HepG2 (cell line): ENCODE measurements at regions not wholly inside any gene's neighbourhood (a gene's known extent, or its start where the extent isn't known, plus 50 kb on each side); places are given as distances from the start of the nearest gene placed in this dataset.

Experiments
- FOSL1 ChIP-seq: sonication (generic); formaldehyde crosslinking; IDR thresholded peaks from 2 replicates; pipeline ENCODE4 v1.9.0; 2021; ENCODE audit warnings: missing genetic modification reagents, borderline replicate concordance
- FOXA3 ChIP-seq: IDR thresholded peaks from 2 replicates; pipeline ENCODE4 v1.6.1; 2016; ENCODE audit warnings: missing genetic modification reagents, missing compliant biosample characterization
- FOXO1 ChIP-seq: sonication (generic); formaldehyde crosslinking; IDR thresholded peaks from 2 replicates; pipeline ENCODE4 v1.4.0; 2020; ENCODE audit warnings: missing genetic modification reagents
- FOXP1 ChIP-seq, 2 experiments: fragments of 450-650 bp in 1 of 2; IDR thresholded peaks; 2 replicates each; pipeline ENCODE4 v1.6.1; 2017 to 2018; ENCODE audit warnings: antibody characterized with exemption in 1 of 2
- HMGXB3 ChIP-seq: sonication (generic); formaldehyde crosslinking; IDR thresholded peaks from 2 replicates; pipeline ENCODE4 v1.4.0; 2020; ENCODE audit warnings: missing genetic modification reagents, borderline replicate concordance
- HNF1A ChIP-seq, 2 experiments: sonication (generic) in 1 of 2; formaldehyde crosslinking in 1 of 2; IDR thresholded peaks; 2 replicates each; pipeline versions ENCODE4 v1.4.0 to v1.6.1; 2016 to 2020; ENCODE audit warnings: borderline replicate concordance in 1 of 2, low read depth in 1 of 2, mild to moderate bottlenecking in 1 of 2, missing genetic modification reagents in 1 of 2
- JUND ChIP-seq: sonication (generic); formaldehyde crosslinking; IDR thresholded peaks from 2 replicates; pipeline ENCODE4 v1.8.0; 2022; ENCODE audit warnings: mild to moderate bottlenecking, missing genetic modification reagents
- MED1 ChIP-seq: sonication (generic); formaldehyde crosslinking; IDR thresholded peaks from 2 replicates; pipeline ENCODE4 v1.4.0; 2020; ENCODE audit warnings: missing genetic modification reagents
- NFKBIZ ChIP-seq: IDR thresholded peaks from 2 replicates; pipeline ENCODE4 v1.6.1; 2018; ENCODE audit warnings: missing genetic modification reagents, missing compliant biosample characterization
- SIX1 ChIP-seq: sonication (generic); formaldehyde crosslinking; IDR thresholded peaks from 2 replicates; pipeline ENCODE4 v1.4.0; 2020; ENCODE audit warnings: missing genetic modification reagents, borderline replicate concordance
- SMYD3 ChIP-seq: sonication (generic); formaldehyde crosslinking; IDR thresholded peaks from 2 replicates; pipeline ENCODE4 v1.8.1; 2023; ENCODE audit warnings: mild to moderate bottlenecking, missing genetic modification reagents
- ZFP36L1 ChIP-seq: sonication (generic); formaldehyde crosslinking; IDR thresholded peaks from 2 replicates; pipeline ENCODE4 v1.8.0; 2022; ENCODE audit warnings: mild to moderate bottlenecking, missing genetic modification reagents, moderate library complexity
- ZKSCAN5 ChIP-seq: sonication (generic); formaldehyde crosslinking; IDR thresholded peaks from 2 replicates; pipeline ENCODE4 v1.5.1; 2020; ENCODE audit warnings: mild to moderate bottlenecking, missing genetic modification reagents
- ZNF17 ChIP-seq: sonication (generic); formaldehyde crosslinking; IDR thresholded peaks from 2 replicates; pipeline ENCODE4 v1.5.0; 2020; ENCODE audit warnings: mild to moderate bottlenecking, missing genetic modification reagents
- ZNF235 ChIP-seq: sonication (generic); formaldehyde crosslinking; IDR thresholded peaks from 2 replicates; pipeline ENCODE4 v1.8.1; 2023; ENCODE audit warnings: mild to moderate bottlenecking, missing genetic modification reagents, borderline replicate concordance
- ZNF281 ChIP-seq: sonication (generic); formaldehyde crosslinking; IDR thresholded peaks from 2 replicates; pipeline ENCODE4 v1.4.0; 2020; ENCODE audit warnings: missing genetic modification reagents, borderline replicate concordance
- ZNF891 ChIP-seq: sonication (generic); formaldehyde crosslinking; IDR thresholded peaks from 2 replicates; pipeline ENCODE4 v1.5.0; 2020; ENCODE audit warnings: mild to moderate bottlenecking, missing genetic modification reagents
- ZSCAN22 ChIP-seq: sonication (generic); formaldehyde crosslinking; IDR thresholded peaks from 2 replicates; pipeline ENCODE4 v1.4.0; 2020; ENCODE audit warnings: mild to moderate bottlenecking, missing genetic modification reagents

- 0 out of 2 replicates have a peak, but pooled peaks have one; percentile 26 for TF ChIP-seq ZNF281 (CRISPR knock-in tag)
- 0 out of 2 replicates have a peak, but pooled peaks have one; percentile 29 for TF ChIP-seq HMGXB3 (CRISPR knock-in tag)
- peak; percentile 80 for TF ChIP-seq FOXA3 (CRISPR knock-in tag)
- TF ChIP-seq ZFP36L1 (CRISPR knock-in tag) = peak; percentile 19; the same call in 1 of the 2 replicates
- TF ChIP-seq ZSCAN22 (CRISPR knock-in tag) = 0 out of 2 replicates have a peak, but pooled peaks have one; percentile 55
- 0 out of 2 replicates have a peak, but pooled peaks have one; percentile 30 for TF ChIP-seq HNF1A (IDR thresholded peaks at IDR 0.05; ENCODE audit: low read depth)
- TF ChIP-seq HNF1A (CRISPR knock-in tag; IDR thresholded peaks at IDR 0.05; ENCODE audit: borderline replicate concordance) = peak; percentile 57; the same call in 1 of the 2 replicates
- peak; percentile 74; the same call in 1 of the 2 replicates for TF ChIP-seq JUND (CRISPR knock-in tag)
- TF ChIP-seq FOSL1 (CRISPR knock-in tag) = peak; percentile 88
- no peak for TF ChIP-seq SMYD3 (CRISPR knock-in tag)
- peak; percentile 43; the same call in 1 of the 2 replicates for TF ChIP-seq SIX1 (CRISPR knock-in tag)
- peak; percentile 38; the same call in 1 of the 2 replicates for TF ChIP-seq NFKBIZ (CRISPR knock-in tag)
- TF ChIP-seq ZNF235 = no peak
- no peak for TF ChIP-seq ZKSCAN5 (CRISPR knock-in tag)
- TF ChIP-seq ZNF891 (CRISPR knock-in tag) = no peak
- 0 out of 2 replicates have a peak, but pooled peaks have one; percentile 35 for TF ChIP-seq FOXO1 (CRISPR knock-in tag)
- peak; percentile 84 for TF ChIP-seq FOXP1 (IDR thresholded peaks at IDR 0.05)
- peak; percentile 77 for TF ChIP-seq FOXP1 (CRISPR knock-in tag; IDR thresholded peaks at IDR 0.05)
- peak; percentile 86 for TF ChIP-seq MED1
- TF ChIP-seq ZNF17 (CRISPR knock-in tag) = no peak
Measured at GRCh38 chr13:40503966-40504591, 162.4 kb downstream of the FOXO1 start (continued).
